ENCODE measurements at regions not wholly inside any gene's neighbourhood (a gene's known extent, or its start where the extent isn't known, plus 50 kb on each side); places are given as distances from the start of the nearest gene placed in this dataset.

GRCh38 chr7:69228212-69228811 lies 370.0 kb upstream of the AUTS2 start:
- H3K36me3 ChIP-seq (ENCODE audit: low read depth), result no peaks in the 10 kb centered on the region
- no peaks in the 10 kb centered on the region for H4K20me1 ChIP-seq (ENCODE audit: insufficient read depth)
- H3K9me2 ChIP-seq (ENCODE audit: insufficient read depth), result no peaks in the 10 kb centered on the region
- no peaks in the 10 kb centered on the region for H3K79me2 ChIP-seq (ENCODE audit: insufficient read depth)
- H3K9me3 ChIP-seq (ENCODE audit: low read depth), result no peaks in the 10 kb centered on the region
- H3K4me3 ChIP-seq, result no peak overlapping the region
- H3K4me2 ChIP-seq (ENCODE audit: unreplicated experiment), result no peak overlapping the region
- no peak overlapping the region for H2AFZ ChIP-seq
- in situ Hi-C loops (cut with MboI), result no loop called here
- no peaks in the 10 kb centered on the region for H3F3A ChIP-seq (ENCODE audit: insufficient read depth)
- no peaks in the 10 kb centered on the region for H3K27me3 ChIP-seq (replicated peaks; ENCODE audit: insufficient read depth)
- H3K4me1 ChIP-seq (ENCODE audit: insufficient read depth), result no peaks in the 10 kb centered on the region
- DNase-seq, result no peak
- no peak overlapping the region for H3K27ac ChIP-seq
- no peak overlapping the region for H3K9ac ChIP-seq
- TF ChIP-seq EZH2 (IDR thresholded peaks at IDR 0.05; ENCODE audit: insufficient read depth, poor library complexity, severe bottlenecking) (no peak), EZH2phosphoT487 (IDR thresholded peaks at IDR 0.05; ENCODE audit: insufficient read depth, low read depth) (no peak)
- WGBS, 2 experiments (ENCODE audit: low coverage in 1 of 2, low lambda C conversion rate in 2 of 2, missing lambda C conversion rate in 2 of 2), result 75 to 80% methylated on average over 5 of the region's 5 CpGs

- H3K36me3 ChIP-seq (ENCODE audit: low read depth), result no peaks in the 10 kb centered on the region
- H3K4me3 ChIP-seq, result no peak overlapping the region
- no peaks in the 10 kb centered on the region for H3F3A ChIP-seq (ENCODE audit: insufficient read depth)
- WGBS, 2 experiments (ENCODE audit: low coverage in 1 of 2, low lambda C conversion rate in 2 of 2, missing lambda C conversion rate in 2 of 2), result 37 to 40% methylated on average over 21 of the region's 21 CpGs
- no peaks in the 10 kb centered on the region for H3K4me1 ChIP-seq (ENCODE audit: insufficient read depth)
- H4K20me1 ChIP-seq (ENCODE audit: insufficient read depth), result no peaks in the 10 kb centered on the region
- H3K79me2 ChIP-seq (ENCODE audit: insufficient read depth), result no peaks in the 10 kb centered on the region
- no peak overlapping the region for H2AFZ ChIP-seq
- TF ChIP-seq EZH2phosphoT487 (IDR thresholded peaks at IDR 0.05; ENCODE audit: insufficient read depth, low read depth) (no peak), EZH2 (IDR thresholded peaks at IDR 0.05; ENCODE audit: insufficient read depth, poor library complexity, severe bottlenecking) (no peak)
- no peaks in the 10 kb centered on the region for H3K9me3 ChIP-seq (ENCODE audit: low read depth)
- no peak overlapping the region for H3K4me2 ChIP-seq (ENCODE audit: unreplicated experiment)
- H3K27ac ChIP-seq, result no peak overlapping the region
- in situ Hi-C loops (cut with MboI), result no loop called here
- no peaks in the 10 kb centered on the region for H3K9me2 ChIP-seq (ENCODE audit: insufficient read depth)
- no peaks in the 10 kb centered on the region for H3K27me3 ChIP-seq (replicated peaks; ENCODE audit: insufficient read depth)
- no peak for DNase-seq
- H3K9ac ChIP-seq, result no peak overlapping the region
Measured at GRCh38 chr7:69232445-69233376, 365.6 kb upstream of the AUTS2 start.

DNA sequence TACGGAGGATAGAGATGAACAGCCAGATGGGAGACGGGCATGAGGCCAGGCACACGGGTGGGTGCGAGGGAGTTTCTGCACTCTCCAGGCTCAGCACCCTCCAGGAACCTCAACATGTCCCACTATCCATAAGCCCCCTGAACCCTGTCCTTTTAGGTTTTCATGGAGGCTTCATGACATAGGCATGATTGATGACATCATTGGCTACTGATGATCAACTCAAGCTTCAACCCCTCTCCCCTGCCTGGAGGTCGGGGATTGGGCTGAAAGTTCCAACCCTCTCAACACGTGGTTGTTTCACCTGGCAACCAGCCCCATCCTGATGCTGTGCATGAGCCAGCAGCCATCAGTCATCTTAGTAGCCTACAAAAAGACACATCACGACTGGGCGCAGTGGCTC lies 360.7 kb upstream of the AUTS2 start:
- 22 to 27% methylated on average over 8 of the region's 8 CpGs for WGBS, 2 experiments (ENCODE audit: low coverage in 1 of 2, low lambda C conversion rate in 2 of 2, missing lambda C conversion rate in 2 of 2)

DNA sequence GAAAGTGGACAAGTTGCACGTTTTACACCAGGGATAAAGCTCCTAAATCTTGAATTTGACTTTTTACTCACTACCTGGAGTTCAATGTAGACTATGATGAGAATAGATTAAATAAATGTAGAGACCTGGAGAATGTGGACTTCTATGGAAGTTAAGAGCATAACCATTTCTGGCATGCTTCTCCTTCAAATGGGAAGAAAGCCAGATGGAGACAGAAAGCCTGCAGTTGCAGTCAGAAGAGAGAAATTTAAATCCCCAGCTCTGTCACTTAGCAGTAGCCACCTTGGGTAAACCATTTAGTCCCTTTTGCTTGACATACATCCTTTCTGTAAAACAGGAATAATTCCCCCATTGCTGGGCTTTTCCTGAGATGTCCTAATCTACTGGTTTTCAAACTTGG lies 355.3 kb upstream of the AUTS2 start:
- 0 to 4% methylated on average over 1 of the region's 1 CpG for WGBS, 2 experiments (ENCODE audit: low coverage in 1 of 2, low lambda C conversion rate in 2 of 2, missing lambda C conversion rate in 2 of 2)
- in situ Hi-C loops (cut with MboI), result no loop called here
- TF ChIP-seq EZH2 (IDR thresholded peaks at IDR 0.05; ENCODE audit: insufficient read depth, poor library complexity, severe bottlenecking), result no peak
- TF ChIP-seq EZH2phosphoT487 (IDR thresholded peaks at IDR 0.05; ENCODE audit: insufficient read depth, low read depth), result no peak

More for the DNA sequence above, 360.7 kb upstream of the AUTS2 start:
- no peaks in the 10 kb centered on the region for H3F3A ChIP-seq (ENCODE audit: insufficient read depth)
- TF ChIP-seq EZH2phosphoT487 (IDR thresholded peaks at IDR 0.05; ENCODE audit: insufficient read depth, low read depth) (no peak), EZH2 (IDR thresholded peaks at IDR 0.05; ENCODE audit: insufficient read depth, poor library complexity, severe bottlenecking) (no peak)
- no peak overlapping the region for H2AFZ ChIP-seq
- H3K27me3 ChIP-seq (replicated peaks; ENCODE audit: insufficient read depth), result no peaks in the 10 kb centered on the region
- no peak overlapping the region for H3K9ac ChIP-seq
- no peaks in the 10 kb centered on the region for H3K79me2 ChIP-seq (ENCODE audit: insufficient read depth)
- DNase-seq, result no peak
- in situ Hi-C loops (cut with MboI), result no loop called here
- H3K9me3 ChIP-seq (ENCODE audit: low read depth), result no peaks in the 10 kb centered on the region
- no peak overlapping the region for H3K4me3 ChIP-seq
- H3K36me3 ChIP-seq (ENCODE audit: low read depth), result no peaks in the 10 kb centered on the region
- H3K9me2 ChIP-seq (ENCODE audit: insufficient read depth), result no peaks in the 10 kb centered on the region
- H3K4me1 ChIP-seq (ENCODE audit: insufficient read depth), result no peaks in the 10 kb centered on the region
- no peaks in the 10 kb centered on the region for H4K20me1 ChIP-seq (ENCODE audit: insufficient read depth)
- H3K27ac ChIP-seq, result no peak overlapping the region
- no peak overlapping the region for H3K4me2 ChIP-seq (ENCODE audit: unreplicated experiment)

More for the DNA sequence above, 355.3 kb upstream of the AUTS2 start:
- Histone ChIP-seq H3K4me1 (ENCODE audit: insufficient read depth) (no peaks in the 10 kb centered on the region), H3K36me3 (ENCODE audit: low read depth) (no peaks in the 10 kb centered on the region), H4K20me1 (ENCODE audit: insufficient read depth) (no peaks in the 10 kb centered on the region), H3K9me2 (ENCODE audit: insufficient read depth) (no peaks in the 10 kb centered on the region), H3K27ac (no peak overlapping the region), H3K9ac (no peak overlapping the region), H3K4me2 (ENCODE audit: unreplicated experiment) (no peak overlapping the region), H3K27me3 (replicated peaks; ENCODE audit: insufficient read depth) (no peaks in the 10 kb centered on the region), H3K79me2 (ENCODE audit: insufficient read depth) (no peaks in the 10 kb centered on the region), H3K9me3 (ENCODE audit: low read depth) (no peaks in the 10 kb centered on the region), H2AFZ (no peak overlapping the region), H3K4me3 (no peak overlapping the region), H3F3A (ENCODE audit: insufficient read depth) (no peaks in the 10 kb centered on the region)
- no peak for DNase-seq

Measured in GM23248 (cell line).